ENCODE measurements at regions not wholly inside any gene's neighbourhood (a gene's known extent, or its start where the extent isn't known, plus 50 kb on each side); places are given as distances from the start of the nearest gene placed in this dataset.

GRCh38 chr6:40822619-40823018 is 216.4 kb downstream of the UNC5CL start:
- TF ChIP-seq CTCF (conservative IDR thresholded peaks at IDR 0.05 in 1 of 2, IDR thresholded peaks at IDR 0.05 in 1 of 2; ENCODE audit: extremely low read depth in 1 of 2, insufficient read depth in 1 of 2, low read depth in 1 of 2, low read length in 2 of 2) (no peak), EZH2 (IDR thresholded peaks at IDR 0.05; ENCODE audit: borderline replicate concordance, low read length) (no peak)

Measured in mammary epithelial cell (primary cell).